SIG-M5 treated with dmso at 0.1 percent for 504 hours (cell line): ENCODE measurements at regions not wholly inside any gene's neighbourhood (a gene's known extent, or its start where the extent isn't known, plus 50 kb on each side); places are given as distances from the start of the nearest gene placed in this dataset.

Source experiments
- DNase-seq: peaks from one replicate; lab custom pipeline; 2025; ENCODE audit not compliant: unreplicated experiment; lab: John Stamatoyannopoulos, UW

DNA sequence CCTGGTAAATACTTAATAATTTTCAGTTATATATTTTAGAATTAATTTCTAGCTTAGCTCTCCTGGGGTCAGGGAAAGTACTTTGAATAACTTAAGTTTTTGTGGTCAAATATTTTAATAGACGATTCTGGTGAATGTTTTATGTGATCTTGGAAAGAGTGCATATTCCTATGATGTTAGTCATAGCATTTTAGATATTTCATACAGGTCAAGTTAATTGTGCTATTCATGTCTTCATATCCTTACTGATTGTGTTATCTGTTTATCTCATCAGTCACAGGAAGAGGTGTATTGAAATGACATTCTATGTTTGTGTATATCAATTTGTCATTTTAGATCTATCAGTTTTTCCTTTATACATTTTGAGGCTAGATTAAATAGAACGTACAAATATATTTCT lies 576.2 kb downstream of the CPS1 start:
- no peak for DNase-seq

GRCh38 chr2:211133766-211134165 lies 577.4 kb downstream of the CPS1 start:
- no peak for DNase-seq

GRCh38 chr2:211138551-211138950 lies 582.2 kb downstream of the CPS1 start:
- DNase-seq: no peak

DNA sequence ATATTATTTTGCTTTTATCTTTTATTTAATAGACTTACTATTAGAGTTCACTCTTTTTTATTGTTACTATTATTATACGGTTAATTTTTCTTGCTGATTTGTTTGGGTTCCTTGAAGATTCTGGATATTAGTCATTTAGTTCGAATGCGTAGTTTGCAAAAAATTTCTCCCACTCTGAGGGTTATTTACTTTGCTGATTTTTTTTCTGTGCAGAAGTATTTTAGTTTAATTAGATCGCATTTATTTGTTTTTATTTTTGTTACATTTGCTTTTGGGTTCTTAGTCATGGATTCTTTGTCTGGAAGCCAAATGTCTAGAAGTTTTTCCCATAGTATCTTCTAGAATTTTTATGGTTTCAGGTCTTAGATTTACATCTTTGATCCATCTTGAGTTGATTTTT lies 585.2 kb downstream of the CPS1 start:
- no peak for DNase-seq

- no peak for DNase-seq
Measured at GRCh38 chr2:211144078-211144477, 587.7 kb downstream of the CPS1 start.

- DNase-seq: no peak
Measured at GRCh38 chr2:211144974-211145665, 588.7 kb downstream of the CPS1 start.

GRCh38 chr2:211149731-211150130 lies 593.3 kb downstream of the CPS1 start:
- no peak for DNase-seq

- DNase-seq: no peak
Measured at GRCh38 chr2:211157211-211157610, 600.8 kb downstream of the CPS1 start.

DNA sequence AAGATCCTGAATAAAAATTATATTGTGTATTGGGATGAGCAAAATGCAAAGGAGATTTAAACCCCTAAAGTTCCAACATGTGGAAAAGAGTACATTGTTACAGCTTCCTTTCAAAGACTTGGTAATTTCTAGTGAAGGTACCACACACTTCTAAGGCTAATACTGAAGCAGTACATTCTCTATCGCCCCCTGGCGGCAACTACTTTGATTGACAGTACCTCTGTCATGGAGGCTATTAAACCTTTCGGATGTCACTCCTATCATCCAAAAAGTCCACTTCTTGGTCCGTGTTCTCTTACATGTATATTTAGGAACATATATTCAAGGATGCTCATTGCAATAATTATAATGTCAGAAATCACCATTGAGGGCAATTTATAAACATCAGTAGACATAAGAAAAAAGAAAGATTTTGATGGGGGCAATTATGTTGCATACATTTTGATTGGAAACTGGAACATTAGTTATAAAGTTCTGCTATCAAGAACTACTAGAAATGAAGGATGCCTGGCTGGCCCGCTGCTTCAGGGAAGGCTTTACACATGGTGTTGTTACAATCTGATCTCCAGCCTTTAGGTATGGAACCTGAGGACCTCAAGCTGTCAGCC lies 601.6 kb downstream of the CPS1 start:
- DNase-seq: peak; percentile 58

GRCh38 chr2:211159972-211160371 lies 603.6 kb downstream of the CPS1 start:
- no peak for DNase-seq

DNA sequence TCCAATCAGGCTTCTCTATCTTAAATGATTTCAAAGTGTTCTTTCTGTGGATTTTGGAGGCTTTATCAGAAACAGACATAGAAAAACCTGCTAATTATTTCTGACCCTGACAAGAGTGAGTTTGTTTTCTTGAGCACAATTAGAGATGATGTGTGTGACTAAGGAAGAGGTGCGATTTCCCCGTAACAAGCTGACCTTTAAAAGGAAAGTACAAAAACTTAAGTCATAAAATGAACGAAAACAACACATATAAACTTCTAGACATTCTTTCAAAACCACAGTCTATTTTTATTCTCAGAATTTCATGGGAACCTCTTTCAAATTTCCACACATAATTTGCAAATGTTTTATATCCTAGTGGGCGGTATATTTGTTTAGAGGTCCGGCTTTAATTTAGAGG lies 604.8 kb downstream of the CPS1 start:
- DNase-seq: no peak

DNA sequence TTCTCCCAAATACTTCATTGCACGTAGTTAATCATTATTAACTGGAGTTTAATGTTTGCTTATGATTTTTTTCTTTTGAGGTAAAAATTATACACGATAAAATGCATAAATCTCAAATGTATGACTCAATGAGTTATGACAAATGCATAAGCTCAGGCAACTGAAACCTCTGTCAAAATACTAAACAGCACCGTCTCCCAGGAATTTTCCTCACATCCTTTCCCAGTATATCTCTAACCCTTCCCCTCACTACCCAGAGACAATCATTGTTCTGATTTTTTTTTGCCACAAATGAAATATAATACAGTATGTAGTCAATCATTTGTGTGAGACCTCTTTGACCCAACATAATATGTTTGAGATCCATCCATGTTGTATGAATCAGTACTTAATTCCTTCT lies 606.5 kb downstream of the CPS1 start:
- DNase-seq: no peak

GRCh38 chr2:211170843-211171242 lies 614.4 kb downstream of the CPS1 start:
- DNase-seq: no peak

- no peak for DNase-seq
Measured at GRCh38 chr2:211174021-211174420, 617.6 kb downstream of the CPS1 start.

DNA sequence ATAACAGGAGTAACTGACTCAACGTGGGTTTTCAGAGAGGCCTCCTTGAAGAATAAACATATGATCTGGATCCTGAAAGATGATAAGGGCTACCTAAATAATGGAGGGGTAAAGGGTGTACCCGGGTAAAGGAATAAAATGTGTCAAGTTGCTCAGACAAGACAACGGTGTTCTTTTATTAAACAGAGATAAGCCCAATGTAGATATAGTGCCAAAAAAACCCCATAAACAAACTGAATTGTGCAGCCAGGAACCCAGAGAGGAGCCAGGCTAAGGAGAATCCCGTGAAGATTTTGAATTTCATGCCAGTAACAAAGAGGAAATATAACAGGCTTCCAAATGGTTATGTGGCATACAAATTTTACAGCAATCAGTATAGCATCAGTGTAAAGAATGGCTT lies 618.2 kb downstream of the CPS1 start:
- no peak for DNase-seq

GRCh38 chr2:211175956-211176355 lies 619.6 kb downstream of the CPS1 start:
- no peak for DNase-seq

GRCh38 chr2:211176514-211177141 lies 620.2 kb downstream of the CPS1 start:
- DNase-seq: no peak

- no peak for DNase-seq
Measured at GRCh38 chr2:211181626-211182025, 625.2 kb downstream of the CPS1 start.

- DNase-seq: no peak
Measured at GRCh38 chr2:211187602-211188001, 631.2 kb downstream of the CPS1 start.

DNA sequence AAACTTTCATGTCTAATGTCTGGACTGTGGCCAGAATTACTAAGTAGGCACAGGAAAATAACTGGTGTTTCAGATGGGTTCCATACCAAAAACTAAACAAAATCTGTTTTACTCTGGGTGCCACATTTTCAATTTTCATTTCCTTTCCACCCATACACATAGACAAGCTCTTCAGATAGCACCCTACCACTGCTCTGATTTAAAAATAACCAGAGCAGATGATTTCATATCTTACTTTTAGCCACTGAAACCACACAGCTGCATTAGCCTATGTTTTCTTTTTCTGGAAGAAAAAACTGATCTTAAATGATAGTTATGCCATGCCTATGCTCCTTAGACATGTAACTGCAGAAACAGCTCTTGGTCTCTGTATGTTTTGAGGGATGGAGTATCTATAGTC lies 647.6 kb downstream of the CPS1 start:
- no peak for DNase-seq

- no peak for DNase-seq
Measured at GRCh38 chr2:211204456-211204855, 648.1 kb downstream of the CPS1 start.

DNA sequence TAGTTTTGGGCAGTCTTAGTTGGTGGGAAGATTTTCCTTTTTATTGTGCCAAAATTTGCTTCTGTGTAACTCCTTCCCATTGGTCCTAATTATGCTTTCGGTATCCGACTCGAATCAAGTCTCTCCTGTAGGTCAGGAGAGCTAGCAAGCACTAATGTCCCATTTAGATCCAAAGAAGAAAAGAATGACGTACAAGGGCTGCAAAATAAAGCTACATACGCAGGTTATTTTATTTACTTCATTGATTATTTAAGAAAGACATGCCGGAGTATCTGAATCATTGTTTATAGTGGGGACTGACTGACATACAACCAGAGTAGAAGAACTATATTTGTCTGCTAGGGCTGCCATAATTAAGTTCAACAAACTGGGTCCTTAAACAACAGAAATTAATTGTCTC lies 648.5 kb downstream of the CPS1 start:
- DNase-seq: no peak

GRCh38 chr2:211205358-211205757 lies 649.0 kb downstream of the CPS1 start:
- DNase-seq: no peak
